Left renal pelvis (tissue), 4 donors: ENCODE measurements at regions not wholly inside any gene's neighbourhood (a gene's known extent, or its start where the extent isn't known, plus 50 kb on each side); places are given as distances from the start of the nearest gene placed in this dataset.

Source experiments
- DNase-seq, 4 donors: peaks; one replicate each; pipeline ENCODE4 v3.0.0-alpha.2; 2013; ENCODE audit warnings: low read depth in 4 of 4, low spot score in 3 of 4

DNA sequence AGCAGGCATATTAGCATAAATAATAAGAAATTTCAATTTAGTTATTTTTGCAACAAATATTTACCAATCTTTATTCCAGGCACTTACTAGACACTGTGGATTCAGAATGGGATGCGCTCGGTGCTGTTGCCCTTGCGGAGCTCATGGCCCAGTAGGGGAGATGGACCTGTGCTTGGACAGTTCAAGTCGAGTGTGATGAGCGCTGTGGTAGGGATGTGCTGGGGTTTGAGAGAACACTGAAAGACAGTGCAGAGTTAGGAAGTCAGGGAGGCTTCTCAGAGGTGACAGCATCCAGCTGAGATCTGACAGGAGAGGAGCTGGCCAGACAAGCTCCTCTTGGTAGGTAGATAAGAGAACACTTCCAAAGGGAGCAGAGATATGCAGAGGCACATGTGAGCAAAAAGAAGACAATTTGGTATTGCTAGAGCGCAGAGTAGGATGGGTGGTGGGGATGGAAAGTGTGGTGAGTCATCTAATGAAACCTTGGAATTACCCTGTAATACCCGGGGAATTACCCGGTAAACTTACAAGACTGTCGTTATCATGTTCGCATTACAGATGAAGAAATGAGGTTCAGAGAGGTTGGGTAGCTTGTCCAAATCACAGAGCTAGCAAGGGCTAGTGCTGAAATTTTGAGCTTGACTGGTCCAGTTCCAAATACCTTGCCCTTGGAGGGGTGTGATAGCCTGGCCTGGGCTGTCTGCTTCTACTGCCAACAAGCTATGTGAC, 298.1 kb upstream of the N4BP1 start:
- no peak for DNase-seq

DNA sequence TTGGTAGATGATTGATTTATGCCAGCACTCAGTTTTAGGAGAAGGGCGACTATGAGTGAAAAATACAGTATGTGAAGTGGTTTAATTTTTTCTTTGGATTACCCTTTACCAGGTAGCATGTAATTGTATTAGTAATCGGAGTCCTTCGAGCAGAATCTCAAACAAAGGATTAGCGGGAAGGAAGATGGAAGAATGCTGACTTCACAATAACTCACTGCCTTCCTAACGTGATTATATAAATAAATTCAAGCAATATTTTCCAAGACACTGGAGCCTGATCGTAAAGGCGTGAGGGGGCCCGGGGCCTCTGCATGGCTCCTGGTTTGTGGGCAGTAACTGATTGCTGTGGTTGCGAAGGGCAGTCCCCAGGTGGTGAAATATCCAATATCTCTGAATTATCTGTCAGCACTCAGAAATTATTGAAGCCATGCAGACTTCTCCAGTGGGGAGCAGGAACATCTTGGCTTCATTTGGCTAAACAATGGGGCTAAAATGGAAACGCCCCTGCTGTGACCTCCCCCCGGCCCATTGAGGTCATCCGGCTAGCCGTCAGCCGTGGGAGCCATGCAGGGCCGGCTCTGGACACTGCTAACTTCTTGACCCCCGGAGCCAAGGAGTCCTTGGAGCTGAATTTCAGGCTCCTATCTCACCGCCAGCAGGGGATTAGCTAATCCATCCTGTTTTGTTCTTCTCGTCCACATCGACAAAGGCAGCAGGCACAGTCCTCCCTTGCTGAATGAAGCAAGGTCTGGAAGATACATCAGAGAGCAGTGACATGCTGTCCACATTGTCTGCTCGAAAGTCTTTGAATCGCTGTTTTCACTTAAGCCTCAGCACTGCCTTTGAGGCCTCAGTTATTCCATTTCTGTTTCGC, 295.9 kb upstream of the N4BP1 start:
- no peak for DNase-seq

DNA sequence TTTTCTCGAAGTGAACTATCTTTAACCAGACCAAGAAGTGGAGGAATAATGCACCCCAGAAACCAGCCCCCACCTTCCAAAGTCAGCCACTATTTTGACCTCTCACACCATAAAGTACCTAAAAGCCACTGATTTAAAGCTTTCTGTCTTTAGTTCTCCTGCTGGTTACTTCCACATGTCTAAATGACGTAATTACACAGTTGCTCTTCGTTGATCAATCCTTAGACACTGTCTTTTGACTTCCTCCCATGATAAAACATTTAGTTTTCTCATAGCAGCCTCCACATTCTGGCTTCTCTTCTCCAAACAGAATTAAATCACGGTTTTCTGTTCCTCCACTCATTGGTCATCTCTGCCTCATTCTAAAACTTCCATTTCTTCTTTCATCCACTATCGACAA, 294.4 kb upstream of the N4BP1 start:
- DNase-seq = no peak

DNA sequence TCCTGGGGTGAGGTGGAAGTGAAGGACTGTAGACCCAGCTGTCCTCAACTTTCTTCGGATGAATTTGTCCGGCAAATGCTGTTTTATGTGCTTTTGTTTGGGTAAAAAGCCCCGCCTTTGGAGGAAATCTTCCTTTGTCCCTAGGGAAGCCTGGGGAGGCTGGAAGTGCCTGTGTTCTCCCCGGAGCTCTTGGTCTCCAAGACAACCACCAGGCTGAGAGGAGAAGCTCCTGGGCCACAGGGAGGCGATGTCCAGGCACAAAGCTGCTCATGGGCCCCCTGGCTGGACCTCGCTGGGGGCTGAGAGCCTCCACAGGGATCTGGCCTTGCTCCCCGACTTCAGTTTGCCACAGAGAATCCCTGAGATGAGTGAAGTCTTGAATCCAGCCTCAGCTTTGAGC, 293.1 kb upstream of the N4BP1 start:
- no peak for DNase-seq

DNA sequence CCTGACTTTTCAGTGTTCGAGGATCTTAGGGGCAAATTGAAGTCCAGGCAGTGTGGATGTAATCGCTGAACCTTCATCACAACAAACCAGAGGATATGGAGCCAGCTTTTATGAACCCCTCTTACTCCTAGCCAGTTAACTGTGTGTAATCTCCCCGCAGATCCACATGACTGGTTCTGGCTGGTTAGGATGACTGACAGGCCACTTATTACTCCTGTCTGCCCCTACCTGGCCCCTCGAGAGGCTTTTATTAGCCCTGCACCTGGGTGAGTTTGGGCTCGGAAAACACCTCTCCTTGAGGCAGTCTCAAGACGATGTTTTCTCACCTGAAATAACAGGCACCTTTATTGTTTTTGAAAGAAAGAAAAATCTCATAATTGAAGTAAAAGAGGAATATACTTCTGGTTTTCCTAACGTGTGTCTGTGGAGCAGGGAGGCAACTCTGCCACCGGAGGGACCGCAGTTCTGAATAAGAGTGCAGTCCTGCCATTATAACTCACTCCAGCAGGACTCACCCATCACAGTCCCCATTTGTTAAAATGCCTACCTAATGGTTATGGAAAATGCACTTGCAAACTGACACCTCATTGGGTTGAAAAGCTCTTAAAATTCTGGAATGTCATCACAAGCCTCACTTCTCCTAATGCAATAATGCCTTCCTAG, 291.9 kb upstream of the N4BP1 start:
- DNase-seq = no peak

DNA sequence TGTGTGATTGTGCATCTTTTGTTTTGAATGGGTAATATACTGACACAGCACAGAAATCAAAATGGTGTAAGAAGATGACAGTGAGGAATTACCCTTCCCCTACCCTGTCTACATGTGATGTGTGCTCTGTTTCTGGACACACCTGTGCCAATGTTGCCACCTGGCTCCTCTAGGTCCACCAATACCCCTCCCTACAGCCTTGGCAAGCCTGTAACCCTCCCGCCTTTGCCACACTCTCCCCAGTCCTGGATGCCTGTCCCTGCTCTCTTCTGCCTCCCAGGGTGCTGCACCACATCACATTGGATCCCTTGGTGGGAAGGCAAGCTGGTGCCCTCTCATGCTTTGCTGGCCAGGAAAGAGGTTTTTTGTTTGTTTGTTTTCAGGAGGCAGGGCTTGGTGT, 289.5 kb upstream of the N4BP1 start:
- no peak for DNase-seq

DNA sequence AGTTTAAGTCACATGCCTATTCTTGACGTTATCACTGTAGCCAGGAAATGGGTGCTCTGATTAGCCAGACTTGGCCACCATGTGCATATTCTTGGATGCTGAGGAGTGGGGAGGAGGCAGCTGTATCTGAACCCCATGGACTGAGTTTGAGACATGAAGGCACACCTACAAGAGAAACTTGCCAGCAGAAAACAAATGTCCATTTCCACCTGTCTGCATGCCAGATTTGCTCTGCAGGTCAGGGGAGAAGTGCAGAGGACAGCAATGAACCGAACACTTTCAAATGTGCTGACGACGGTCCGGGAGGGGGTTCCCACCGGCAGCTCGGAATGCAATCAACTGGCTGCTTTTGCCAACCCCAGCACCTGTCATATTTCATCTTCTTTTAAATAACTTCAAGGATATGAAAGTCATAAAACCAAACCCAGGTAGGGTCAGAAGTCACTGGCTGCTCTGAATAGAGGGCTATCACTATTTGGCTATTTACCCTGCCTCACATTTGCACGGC, 287.8 kb upstream of the N4BP1 start:
- DNase-seq = no peak

DNA sequence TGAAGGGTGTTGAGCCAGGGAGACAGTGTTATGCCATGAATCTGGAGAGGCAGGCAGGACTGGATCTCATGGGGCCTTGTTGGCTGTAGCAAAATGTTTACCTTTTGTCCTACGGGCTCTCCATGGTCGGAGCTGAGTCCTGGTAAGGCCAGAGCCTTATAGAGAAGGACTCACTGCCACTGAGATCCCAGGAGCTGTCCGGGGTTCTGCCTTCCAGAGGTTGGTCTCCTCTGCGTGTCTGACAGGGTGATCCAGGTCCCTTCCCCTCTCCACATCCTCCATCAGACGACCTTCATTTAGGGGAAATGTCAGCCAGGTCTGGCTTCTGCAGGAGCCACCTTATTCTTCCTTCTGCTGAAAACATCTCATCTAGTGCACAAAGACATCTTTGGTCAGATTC, 285.2 kb upstream of the N4BP1 start:
- DNase-seq = no peak

DNA sequence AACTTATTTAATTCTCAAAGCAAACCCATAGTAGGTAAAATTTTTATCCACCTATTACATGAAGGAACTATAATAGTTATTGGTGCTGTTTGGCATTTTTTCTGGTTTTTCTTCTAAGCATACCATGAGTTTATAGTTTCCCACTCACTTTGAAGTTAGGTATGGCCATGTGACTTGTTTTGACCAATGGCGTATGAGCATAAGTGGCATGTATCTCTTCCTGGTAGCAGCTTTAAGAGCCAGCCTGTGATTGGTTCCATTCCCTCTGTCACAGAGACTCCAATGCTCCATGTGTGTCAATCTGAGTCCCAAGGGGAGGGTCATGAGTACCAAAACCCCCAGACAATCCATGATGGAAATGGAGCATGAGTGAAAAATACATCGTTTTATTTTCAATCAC, 282.9 kb upstream of the N4BP1 start:
- DNase-seq = no peak

DNA sequence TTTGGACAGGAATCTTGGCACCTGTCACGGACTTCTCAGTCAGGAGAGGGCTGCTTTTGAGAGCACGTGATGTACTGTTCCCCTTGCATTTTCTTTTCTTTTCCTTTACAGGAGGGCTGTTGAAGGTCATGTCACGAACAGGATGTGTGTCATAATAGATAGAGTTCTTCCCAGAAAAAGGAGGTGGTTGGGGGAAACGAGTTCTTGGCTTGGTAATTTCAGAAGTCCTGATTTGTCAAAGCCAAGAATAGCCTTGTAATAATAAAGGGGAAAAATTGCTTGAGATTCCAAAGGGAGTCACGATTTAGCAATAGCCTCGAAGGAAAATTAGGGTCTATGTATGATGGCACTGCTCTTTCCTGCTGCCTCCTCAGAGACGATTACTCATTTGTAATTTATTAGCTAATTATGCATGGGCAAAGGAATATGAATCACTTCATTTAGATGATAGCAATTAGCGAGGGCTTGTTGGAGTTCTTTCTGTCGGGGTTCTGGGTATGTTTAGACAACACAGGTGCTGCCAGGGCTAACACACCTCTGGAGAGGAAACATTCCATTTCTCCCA, 277.7 kb upstream of the N4BP1 start:
- DNase-seq = no peak

DNA sequence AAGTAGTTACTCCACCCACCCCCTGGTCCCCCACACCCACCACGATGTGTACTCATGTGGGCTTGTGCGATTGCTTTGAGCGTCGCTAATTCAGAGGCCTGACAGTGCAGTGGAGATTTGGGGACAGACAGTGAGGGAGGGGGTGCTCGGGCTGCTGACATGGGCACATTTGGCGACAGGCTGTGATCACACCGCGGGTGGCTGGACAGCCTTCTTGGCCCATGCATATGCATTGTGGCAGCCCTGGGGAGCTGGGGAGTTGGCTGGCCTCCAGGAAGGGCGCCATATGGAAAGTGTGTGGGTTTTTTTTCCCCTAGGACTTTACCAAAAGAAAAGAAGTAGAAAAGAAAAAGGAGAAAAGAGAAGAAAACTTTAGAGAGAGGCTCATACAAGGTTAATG, 275.5 kb upstream of the N4BP1 start:
- no peak for DNase-seq

DNA sequence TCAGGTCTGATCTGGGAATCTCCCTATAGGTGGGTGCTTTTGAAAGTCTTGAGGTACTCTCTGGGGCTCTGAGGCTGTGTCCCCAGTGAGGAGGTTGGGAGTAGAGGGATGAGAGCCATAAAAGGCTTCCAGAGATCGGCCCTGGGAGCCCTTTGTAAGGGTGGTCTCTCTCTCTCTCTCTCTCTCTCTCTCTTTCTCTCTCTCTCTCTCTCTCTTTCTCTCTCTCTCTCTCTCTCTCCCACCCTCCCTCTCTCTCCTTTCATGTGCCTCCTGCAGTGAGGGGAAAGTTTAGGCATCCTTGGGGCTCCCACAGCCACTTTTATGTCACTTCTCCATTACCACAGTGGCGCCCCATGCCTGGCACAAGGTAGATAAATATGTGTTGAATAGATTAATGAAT, 271.3 kb upstream of the N4BP1 start:
- no peak for DNase-seq

DNA sequence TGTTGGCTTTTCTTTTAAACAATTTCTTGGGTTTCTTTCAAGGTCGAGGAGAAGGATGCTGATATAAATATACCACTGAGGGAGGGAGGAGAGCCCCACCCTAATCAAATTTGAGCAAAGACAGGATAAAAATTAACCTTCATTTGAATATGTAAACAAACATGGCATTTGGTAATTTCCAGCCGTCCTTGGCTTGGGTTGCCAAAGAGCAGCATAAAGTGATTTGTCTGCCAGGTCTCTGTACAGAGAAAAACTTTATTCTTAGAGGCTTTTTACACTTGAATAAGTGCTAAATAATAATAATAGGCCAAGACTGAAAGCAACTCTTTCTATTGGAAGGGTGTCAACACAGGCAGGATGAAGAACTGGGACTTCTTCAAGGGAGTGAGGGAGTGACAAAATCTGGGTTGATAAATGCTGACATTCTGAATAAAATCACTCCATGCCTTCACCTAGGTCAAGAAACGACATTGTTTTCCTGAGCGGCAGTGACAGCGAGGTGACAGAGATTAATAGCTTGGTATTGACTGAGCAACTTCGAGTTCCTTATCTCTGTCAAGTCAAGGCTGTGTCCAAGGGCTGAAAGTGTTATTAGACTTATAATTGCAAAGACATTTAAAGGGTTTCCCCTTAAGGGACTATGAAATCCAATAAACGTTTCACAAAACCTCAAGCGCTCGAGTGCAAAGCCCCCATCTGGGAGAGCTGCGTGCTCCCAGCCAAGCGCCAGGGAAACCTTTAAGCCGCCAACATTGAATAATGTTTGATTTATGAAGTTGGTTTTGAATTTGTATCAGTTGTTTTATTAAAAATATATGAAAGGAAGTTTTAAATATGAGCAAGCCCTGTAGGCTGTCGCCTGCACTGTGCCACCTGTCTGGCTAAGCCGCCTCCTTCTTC, 269.5 kb upstream of the N4BP1 start:
- no peak for DNase-seq

DNA sequence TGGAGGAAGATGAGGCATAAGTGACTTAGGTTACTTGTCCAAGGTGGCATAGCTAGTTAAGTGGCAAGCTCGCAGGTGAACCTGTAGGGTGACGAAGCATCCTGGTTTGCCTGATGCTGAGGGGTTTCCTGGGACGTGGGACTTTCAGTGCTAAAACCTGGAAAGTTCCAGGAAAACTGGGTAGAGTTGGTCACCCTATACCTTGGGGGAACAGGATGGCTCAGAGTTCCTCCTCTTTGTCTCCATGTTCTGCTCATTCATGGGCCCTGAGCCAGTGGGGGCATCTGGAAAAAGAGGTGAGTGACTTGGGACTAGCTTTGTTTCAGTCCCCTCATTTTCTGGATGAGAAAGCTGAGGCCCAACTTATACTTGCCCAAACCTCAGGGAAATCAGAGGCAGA, 268.0 kb upstream of the N4BP1 start:
- no peak for DNase-seq

DNA sequence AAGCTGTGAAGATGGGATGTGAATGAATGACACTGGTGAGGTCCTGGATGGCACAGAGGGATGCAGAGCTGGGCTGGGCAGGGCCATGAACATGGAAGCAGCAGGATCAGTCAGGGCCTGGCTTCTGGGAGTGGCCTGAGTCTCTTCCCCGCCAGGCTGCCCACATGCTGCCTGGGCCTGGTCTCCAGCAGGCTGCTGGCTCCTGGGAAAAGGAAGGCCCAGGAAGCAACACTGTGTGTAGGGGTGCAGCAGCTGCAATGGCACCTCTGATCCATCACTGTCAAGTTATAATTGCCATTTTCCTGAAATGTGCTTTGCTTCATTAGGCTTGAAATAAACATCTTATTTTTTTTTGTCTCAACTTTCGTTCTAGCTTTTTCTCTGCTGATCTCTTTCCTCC, 260.2 kb upstream of the N4BP1 start:
- DNase-seq = no peak

DNA sequence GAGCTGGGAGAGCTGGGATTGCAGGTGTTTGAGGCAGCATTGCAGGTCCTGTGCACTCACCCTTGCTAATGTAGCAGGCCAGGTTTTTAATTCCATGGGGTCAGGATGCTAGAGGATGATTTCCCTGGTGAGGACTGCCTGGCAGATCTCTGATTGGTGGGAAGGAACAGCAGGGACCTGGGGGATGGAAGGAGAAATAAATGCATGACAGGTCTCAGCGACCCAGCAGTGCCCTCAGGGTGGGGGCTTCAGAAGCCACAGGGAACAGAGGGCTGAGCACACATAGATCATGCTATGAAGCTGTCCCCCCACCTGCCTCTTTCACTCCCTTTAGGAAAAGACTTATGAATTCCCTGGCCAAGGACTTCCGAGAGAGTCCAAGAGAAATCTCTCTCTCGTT, 255.5 kb upstream of the N4BP1 start:
- DNase-seq = no peak

DNA sequence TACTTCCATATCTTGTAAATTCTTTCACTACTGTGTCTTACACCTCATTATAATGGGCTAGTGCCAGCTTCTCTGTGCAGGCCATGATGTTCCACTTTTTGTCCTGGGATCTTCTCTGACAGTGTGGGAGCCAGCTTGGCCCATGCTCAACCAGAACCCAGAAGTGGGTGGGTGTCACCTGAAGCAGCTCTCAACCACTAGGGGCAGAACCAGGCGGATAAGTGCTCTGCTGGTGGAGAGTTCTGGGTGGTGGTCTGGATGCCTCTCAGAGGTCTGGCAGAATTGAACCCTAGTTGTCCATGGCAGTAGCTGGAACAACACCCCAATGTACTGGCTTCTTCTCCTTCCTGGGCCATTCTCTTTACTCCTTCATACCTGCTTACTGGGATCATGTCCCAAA, 254.1 kb upstream of the N4BP1 start:
- DNase-seq = no peak

DNA sequence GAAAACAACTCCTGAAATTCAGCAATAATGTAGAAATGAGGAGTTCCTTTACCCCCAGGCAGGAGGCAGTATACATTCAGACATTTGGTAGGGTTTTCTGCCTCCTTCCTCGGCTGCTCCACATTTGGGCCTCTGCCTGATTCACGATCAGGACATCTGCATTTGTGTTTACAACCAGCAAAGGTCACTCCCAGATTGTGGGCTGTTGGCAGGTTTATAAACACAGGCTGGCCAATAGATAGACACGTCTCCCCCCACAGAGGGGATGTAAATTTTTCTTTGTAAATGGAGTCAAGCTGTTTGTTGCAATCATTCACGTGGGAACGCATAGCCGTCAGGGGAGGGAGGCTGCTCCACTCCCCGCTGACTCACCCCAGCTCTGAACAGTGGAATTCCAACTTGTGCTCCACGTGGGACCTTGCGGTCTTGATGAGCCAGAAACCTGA, 252.1 kb upstream of the N4BP1 start:
- DNase-seq = no peak

DNA sequence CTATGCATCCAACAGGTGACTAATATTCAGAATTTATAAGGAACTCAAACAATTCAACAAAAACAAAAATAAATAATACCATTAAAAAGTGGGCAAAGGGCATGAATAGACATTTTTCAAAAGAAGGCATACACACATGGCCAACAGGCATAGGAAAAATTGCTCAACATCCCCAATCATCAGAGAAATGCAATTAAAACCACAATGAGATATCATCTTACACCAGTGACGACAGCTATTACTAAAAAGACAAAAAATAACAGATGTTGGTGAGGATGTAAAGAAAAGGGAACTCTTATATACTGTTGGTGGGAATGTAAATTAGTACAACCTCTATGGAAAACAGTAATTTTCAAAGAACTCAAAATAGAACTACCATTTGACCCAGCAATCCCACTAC, 250.4 kb upstream of the N4BP1 start:
- no peak for DNase-seq

DNA sequence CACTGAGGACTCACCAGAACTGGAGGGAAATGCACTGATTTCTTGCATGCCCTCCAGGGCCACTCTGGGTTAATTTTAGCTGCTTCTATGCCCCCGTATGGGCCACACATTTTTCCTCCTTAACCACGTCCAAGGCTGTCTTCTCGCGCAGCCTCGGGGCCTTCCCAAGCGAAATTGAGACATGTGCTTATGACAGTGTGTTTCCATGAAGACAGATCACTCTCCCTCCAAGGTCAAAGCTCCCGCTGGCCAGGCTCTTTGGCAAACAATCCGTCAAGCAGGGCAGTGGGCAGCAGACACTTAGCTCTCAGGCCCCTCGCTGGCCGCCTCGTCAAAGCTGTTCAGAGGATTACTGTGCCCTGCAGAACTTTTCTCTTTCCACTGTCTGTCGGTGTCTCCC, 243.0 kb upstream of the N4BP1 start:
- DNase-seq = no peak
